DOHH2 (cell line): ENCODE measurements at regions not wholly inside any gene's neighbourhood (a gene's known extent, or its start where the extent isn't known, plus 50 kb on each side); places are given as distances from the start of the nearest gene placed in this dataset.

Source experiments
- H3F3A ChIP-seq: fragments of 200-600 bp; sonication (generic), shearing (Covaris generic); 2 replicates; pipeline ENCODE4 v1.6.0; 2016; ENCODE audit warnings: antibody characterized with exemption, mild to moderate bottlenecking; ENCODE audit not compliant: control insufficient read depth, insufficient read depth
- H3K27ac ChIP-seq: fragments of 200-600 bp; sonication (generic); 2 replicates; pipeline ENCODE4 v1.5.1; 2014; ENCODE audit warnings: low read depth, mild to moderate bottlenecking, low read length, moderate library complexity
- H3K27me3 ChIP-seq: fragments of 200-600 bp; sonication (generic); 2 replicates; pipeline ENCODE4 v1.6.1; 2014; ENCODE audit warnings: mild to moderate bottlenecking, low read length, mixed read lengths; ENCODE audit not compliant: control insufficient read depth
- H3K36me3 ChIP-seq: fragments of 200-600 bp; sonication (generic); 2 replicates; pipeline ENCODE4 v1.6.1; 2014; ENCODE audit warnings: mild to moderate bottlenecking, low read length, moderate library complexity, mixed read lengths; ENCODE audit not compliant: control insufficient read depth
- H3K4me1 ChIP-seq: fragments of 200-600 bp; sonication (generic); 2 replicates; pipeline ENCODE4 v1.6.1; 2014; ENCODE audit warnings: mild to moderate bottlenecking, low read length, mixed read lengths; ENCODE audit not compliant: control insufficient read depth
- H3K4me2 ChIP-seq: fragments of 200-600 bp; sonication (generic); 2 replicates; pipeline ENCODE4 v1.6.0; 2014; ENCODE audit warnings: mild to moderate bottlenecking, low read length, moderate library complexity
- H3K4me3 ChIP-seq: fragments of 200-600 bp; sonication (generic); 2 replicates; pipeline ENCODE4 v1.5.1; 2014; ENCODE audit warnings: mild to moderate bottlenecking, low read length, mixed read lengths
- H3K79me2 ChIP-seq: fragments of 200-600 bp; sonication (generic); 2 replicates; pipeline ENCODE4 v1.6.1; 2014; ENCODE audit warnings: mild to moderate bottlenecking, low read length, mixed read lengths; ENCODE audit not compliant: control insufficient read depth
- H3K9me2 ChIP-seq: fragments of 200-600 bp; sonication (generic); replicated peaks from 2 replicates; pipeline ENCODE4 v1.6.1; 2014; ENCODE audit warnings: mild to moderate bottlenecking, low read length, mixed read lengths; ENCODE audit not compliant: control insufficient read depth
- H3K9me3 ChIP-seq: fragments of 200-600 bp; sonication (generic); 2 replicates; pipeline ENCODE4 v1.6.1; 2014; ENCODE audit warnings: antibody characterized with exemption, low read length, mixed read lengths; ENCODE audit not compliant: control insufficient read depth, insufficient read depth
- H4K20me1 ChIP-seq: fragments of 200-600 bp; sonication (generic); 2 replicates; pipeline ENCODE4 v1.6.0; 2014; ENCODE audit warnings: low read depth, mild to moderate bottlenecking, antibody characterized with exemption, low read length, moderate library complexity; ENCODE audit not compliant: control insufficient read depth, insufficient read depth
- CTCF ChIP-seq: fragments of 200-600 bp; sonication (generic); IDR thresholded peaks from one replicate; pipeline ENCODE4 v1.5.1; 2014; ENCODE audit warnings: antibody characterized with exemption, mild to moderate bottlenecking, low read depth, low read length; ENCODE audit not compliant: poor library complexity, severe bottlenecking
- EZH2phosphoT487 ChIP-seq: fragments of 200-600 bp; sonication (generic); IDR thresholded peaks from 2 replicates; pipeline ENCODE4 v1.6.1; 2017; ENCODE audit warnings: borderline replicate concordance, mild to moderate bottlenecking, antibody characterized with exemption, low read length, moderate library complexity, mixed read lengths

- no peaks in the 10 kb centered on the region for H3K27me3 ChIP-seq
- H3K9me2 ChIP-seq = no peaks in the 10 kb centered on the region
- H3K9me3 ChIP-seq = no peaks in the 10 kb centered on the region
- no peak overlapping the region for H3K4me2 ChIP-seq
- 0 out of 2 replicates have a peak, but pooled peaks cover 3% of the 10 kb centered on the region for H3K4me1 ChIP-seq
- no peak overlapping the region for H3K27ac ChIP-seq
- H4K20me1 ChIP-seq = no peaks in the 10 kb centered on the region
- no peaks in the 10 kb centered on the region for H3F3A ChIP-seq
- no peak overlapping the region for H3K4me3 ChIP-seq
- H3K79me2 ChIP-seq = no peaks in the 10 kb centered on the region
- H3K36me3 ChIP-seq = no peaks in the 10 kb centered on the region
- TF ChIP-seq CTCF = no peak
- TF ChIP-seq EZH2phosphoT487 = no peak
Measured at GRCh38 chrX:20421697-20422096, 155.0 kb upstream of the RPS6KA3 start.

GRCh38 chrX:20421275-20421674 lies 154.6 kb upstream of the RPS6KA3 start:
- 0 out of 2 replicates have a peak, but pooled peaks cover 3% of the 10 kb centered on the region for H3K4me1 ChIP-seq
- H3K9me2 ChIP-seq = no peaks in the 10 kb centered on the region
- no peaks in the 10 kb centered on the region for H4K20me1 ChIP-seq
- H3K27ac ChIP-seq = no peak overlapping the region
- TF ChIP-seq EZH2phosphoT487 (no peak), CTCF (no peak)
- no peaks in the 10 kb centered on the region for H3K27me3 ChIP-seq
- H3K4me3 ChIP-seq = no peak overlapping the region
- no peak overlapping the region for H3K4me2 ChIP-seq
- no peaks in the 10 kb centered on the region for H3F3A ChIP-seq
- no peaks in the 10 kb centered on the region for H3K9me3 ChIP-seq
- H3K36me3 ChIP-seq = no peaks in the 10 kb centered on the region
- no peaks in the 10 kb centered on the region for H3K79me2 ChIP-seq

GRCh38 chrX:20420058-20420457 lies 153.3 kb upstream of the RPS6KA3 start:
- Histone ChIP-seq H3K27ac (no peak overlapping the region), H3K9me2 (no peaks in the 10 kb centered on the region), H3F3A (no peaks in the 10 kb centered on the region), H3K36me3 (no peaks in the 10 kb centered on the region), H3K79me2 (no peaks in the 10 kb centered on the region), H4K20me1 (no peaks in the 10 kb centered on the region), H3K4me1 (0 out of 2 replicates have a peak, but pooled peaks cover 3% of the 10 kb centered on the region), H3K4me2 (no peak overlapping the region), H3K9me3 (no peaks in the 10 kb centered on the region), H3K27me3 (no peaks in the 10 kb centered on the region), H3K4me3 (no peak overlapping the region)
- no peak for TF ChIP-seq EZH2phosphoT487
- no peak for TF ChIP-seq CTCF
